GM19328 (cell line): ENCODE measurements at regions not wholly inside any gene's neighbourhood (a gene's known extent, or its start where the extent isn't known, plus 50 kb on each side); places are given as distances from the start of the nearest gene placed in this dataset.

ENCODE experiments used
- ATAC-seq: cut with Tn5 transposase; IDR thresholded peaks from one replicate; pipeline ENCODE4 v1.9.1; 2021; ENCODE audit warnings: mild to moderate bottlenecking, moderate library complexity; ENCODE audit not compliant: unreplicated experiment

GRCh38 chr13:74219566-74219965, 85.4 kb upstream of the KLF12 start:
- no peak for ATAC-seq

- ATAC-seq, result no peak
Measured at GRCh38 chr13:74218291-74218690, 84.1 kb upstream of the KLF12 start.

DNA sequence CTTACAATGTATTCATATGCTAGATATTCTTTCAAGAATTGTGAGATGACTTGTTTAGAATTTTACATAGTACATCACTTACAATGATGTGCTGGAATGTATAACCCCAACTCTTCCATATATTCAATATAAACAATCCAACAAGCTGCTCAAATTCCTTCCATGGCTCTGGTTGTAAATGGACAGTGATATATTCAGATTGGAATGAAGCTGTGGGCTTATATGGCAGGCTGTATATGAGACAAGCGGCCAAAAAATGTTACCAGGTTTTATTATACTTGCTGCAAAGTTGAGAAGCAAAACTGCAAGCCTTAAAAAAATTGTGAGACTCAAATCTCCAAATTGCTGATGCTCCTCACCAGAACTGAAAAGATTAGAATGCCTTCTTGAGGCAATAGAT, 83.6 kb upstream of the KLF12 start:
- ATAC-seq, result no peak

- ATAC-seq, result no peak
Measured at GRCh38 chr13:74215420-74215819, 81.2 kb upstream of the KLF12 start.

DNA sequence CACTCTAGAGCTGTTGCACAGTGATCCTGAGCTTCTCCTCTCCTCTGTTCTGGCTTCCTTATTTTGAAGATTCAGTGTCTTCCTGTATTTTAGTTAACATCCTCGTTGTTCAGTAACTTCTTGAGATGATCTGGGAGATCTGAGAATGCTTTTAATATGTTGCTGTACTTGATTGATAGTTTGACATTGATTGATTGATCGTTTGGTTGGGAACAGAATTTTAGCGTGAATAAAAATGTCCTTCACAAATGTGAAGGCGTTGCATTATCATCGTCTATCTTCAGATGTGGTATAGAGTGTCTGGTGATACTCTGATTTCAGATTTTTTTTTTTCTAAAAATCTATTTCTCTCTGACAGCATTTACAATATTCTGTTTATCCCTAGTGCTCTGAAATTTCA, 80.1 kb upstream of the KLF12 start:
- ATAC-seq, result no peak

- ATAC-seq, result no peak
Measured at GRCh38 chr13:74210693-74211393, 76.6 kb upstream of the KLF12 start.

- ATAC-seq, result no peak
Measured at GRCh38 chr13:74206855-74207254, 72.7 kb upstream of the KLF12 start.

DNA sequence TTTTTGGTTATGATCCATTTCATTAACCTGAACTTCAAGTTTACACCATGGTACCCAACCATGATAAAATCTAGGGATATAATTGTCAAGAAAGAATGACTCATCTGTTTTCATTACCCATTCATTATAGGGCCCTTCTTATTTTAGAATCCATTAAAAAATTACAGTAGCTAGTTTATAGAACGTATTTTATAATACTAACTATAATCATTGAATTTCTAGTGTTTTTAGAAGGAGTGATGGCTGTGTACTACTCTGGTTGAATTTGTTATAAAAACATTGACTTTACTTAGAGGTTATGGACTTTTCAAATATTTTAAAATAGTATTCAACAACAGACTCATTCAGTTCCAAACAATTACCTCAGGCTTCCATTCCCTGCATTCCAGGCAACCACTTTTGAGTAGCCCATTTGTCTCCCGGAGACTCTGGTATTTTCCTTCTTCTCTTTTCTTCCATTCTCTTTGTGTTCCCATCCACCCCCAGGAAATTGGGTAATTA, 71.9 kb upstream of the KLF12 start:
- no peak for ATAC-seq

DNA sequence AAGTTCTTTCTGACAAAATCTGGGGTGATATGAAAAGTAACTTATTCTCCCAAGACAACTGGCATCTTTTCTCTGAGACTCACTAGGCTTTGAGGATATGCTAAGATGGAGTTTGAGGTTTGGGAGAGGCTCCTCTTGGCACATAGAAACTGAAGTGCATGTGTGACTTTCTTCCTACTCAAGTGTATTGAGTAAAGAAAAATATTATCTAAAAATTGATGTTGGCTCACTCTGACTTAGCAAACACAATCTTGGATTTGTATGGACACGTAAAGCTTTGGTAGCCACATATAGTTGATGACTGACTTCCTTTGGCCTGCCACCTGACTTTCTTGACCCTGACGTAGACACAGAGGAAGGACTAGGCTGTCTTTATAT, 71.1 kb upstream of the KLF12 start:
- ATAC-seq, result no peak

DNA sequence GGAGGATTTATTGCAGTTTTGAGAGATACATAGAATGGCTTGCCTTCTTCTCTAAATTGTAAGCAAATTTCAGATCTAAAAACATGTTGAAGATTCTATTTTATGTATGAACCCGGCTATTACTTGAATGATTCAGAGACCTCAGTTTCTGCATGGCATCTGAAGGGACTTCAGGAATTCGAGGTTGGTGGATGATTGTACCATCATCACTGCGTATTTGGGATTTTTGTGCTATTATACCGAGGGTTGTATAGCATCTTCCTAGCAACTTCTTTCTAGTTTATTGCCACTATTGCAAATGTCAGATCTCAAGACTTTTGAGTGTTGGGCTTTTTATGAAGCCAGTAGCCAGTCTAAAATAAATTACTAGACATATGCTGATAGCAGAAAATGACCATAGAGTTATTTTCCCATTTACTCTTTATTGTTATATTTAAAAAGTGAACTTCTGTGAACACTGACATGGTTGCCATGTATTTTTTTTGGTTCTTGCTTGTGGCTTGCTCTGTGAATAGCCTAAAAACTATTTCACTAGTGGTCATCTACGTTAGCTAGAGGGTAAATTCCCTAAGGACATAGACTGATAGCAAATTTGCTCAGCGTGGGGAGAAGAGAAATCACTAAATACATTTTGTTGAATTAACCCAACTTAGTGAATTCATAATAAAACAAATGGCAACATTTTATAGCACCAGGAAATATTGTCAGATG, 70.6 kb upstream of the KLF12 start:
- no peak for ATAC-seq

- ATAC-seq, result no peak
Measured at GRCh38 chr13:74203576-74203975, 69.4 kb upstream of the KLF12 start.

DNA sequence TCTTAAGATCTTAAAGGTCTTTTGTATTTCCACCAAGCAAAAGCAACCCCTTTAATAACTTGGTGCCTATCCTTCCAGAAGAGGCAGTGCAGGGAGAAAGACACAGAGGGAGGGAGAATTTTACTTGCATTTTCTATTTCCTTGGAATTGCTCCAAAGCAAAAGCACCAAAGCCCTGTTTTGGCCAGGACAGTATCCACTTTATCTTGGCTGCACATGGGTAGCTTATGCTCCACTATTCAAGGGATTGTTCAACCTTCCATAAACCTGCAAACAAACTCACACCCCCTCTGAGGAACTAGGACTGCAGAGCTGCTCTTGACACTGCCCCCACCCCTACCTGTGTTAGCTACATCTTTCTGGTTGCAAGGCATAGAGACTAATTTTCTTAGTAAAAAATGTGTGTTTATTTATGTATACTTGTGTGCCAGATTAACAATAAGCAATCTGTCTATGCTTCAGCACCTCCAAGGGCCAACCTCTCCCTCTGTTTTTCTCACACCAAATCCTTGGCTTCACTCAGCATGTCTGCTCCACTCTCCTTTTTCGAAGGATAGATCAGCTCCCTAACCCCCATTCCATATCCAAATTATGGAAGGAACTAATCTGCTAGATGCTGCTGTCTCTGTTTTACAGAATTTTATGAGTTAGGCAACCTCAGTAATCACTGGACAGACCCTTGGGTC, 68.1 kb upstream of the KLF12 start:
- no peak for ATAC-seq

DNA sequence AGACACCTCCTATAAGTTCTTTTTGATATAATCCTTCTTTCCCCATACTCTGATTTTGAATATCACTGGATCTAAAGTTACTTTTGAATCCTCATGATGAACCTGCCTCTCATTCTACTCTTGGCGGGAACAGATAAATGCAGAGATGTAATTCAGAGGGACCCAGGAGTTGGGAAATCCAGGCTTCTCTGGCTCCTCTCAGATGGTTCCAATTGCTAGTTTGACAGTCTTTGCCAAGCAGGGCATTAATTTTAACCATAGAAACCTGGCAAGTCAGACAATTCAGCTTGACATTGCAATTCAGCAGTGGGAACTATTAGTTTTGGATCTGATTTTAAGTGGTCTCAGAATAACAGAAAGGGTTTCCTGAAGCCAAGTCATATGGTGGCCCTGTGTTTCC, 67.3 kb upstream of the KLF12 start:
- no peak for ATAC-seq

DNA sequence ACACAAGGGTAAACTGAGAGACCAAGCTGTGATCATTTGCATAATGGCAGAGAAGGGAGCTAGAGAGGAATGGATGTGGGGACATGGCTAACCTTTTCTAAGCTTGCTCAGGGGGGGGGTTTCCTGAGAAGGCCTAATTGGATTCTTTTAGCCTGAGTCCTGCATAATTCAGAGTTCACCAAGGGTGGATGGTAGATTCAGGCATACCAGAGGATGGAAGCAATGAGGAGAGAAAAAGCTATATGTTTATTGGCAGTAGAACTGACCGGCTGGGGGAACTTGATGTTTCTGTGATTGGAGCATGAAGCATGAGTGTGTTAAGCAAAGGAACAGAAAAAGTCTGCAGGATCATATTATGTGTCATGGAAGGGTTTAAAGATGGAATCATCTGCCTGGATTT, 65.9 kb upstream of the KLF12 start:
- no peak for ATAC-seq

DNA sequence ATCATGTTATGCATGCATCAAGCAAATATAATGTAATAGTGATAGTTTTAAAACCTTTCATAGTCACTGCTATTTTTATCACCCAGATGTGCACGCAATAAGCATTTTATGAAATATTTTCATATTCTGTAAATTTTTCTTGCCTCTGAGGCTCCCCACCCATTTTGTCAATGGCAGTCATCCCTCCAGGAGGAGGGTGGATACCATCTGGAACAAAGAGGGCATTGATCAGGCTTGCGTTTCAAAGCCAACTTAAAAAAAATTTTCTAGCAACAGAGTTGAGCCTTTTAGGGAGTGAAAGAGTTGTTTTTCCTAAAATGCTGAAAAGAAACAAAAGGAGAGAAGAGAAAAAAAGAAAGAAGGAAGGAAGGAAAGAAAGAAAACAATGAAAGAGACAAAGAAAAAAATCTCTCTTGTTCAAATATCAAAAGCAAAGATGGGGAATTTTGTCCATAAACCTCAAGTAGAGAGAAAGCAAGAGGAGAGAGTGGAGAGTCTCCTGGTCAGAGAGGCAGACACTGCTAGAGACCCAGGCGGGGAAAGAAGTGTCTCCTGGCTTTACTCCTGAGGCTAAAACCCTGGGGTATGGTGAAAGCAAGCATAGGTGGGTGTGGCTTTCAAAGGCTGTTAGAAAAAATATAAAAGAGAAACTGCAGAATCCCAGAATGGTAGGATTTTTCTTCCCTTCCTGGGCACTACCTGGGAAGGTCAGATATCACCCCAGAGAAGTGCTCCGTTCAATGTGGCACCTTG, 63.6 kb upstream of the KLF12 start:
- ATAC-seq, result no peak

DNA sequence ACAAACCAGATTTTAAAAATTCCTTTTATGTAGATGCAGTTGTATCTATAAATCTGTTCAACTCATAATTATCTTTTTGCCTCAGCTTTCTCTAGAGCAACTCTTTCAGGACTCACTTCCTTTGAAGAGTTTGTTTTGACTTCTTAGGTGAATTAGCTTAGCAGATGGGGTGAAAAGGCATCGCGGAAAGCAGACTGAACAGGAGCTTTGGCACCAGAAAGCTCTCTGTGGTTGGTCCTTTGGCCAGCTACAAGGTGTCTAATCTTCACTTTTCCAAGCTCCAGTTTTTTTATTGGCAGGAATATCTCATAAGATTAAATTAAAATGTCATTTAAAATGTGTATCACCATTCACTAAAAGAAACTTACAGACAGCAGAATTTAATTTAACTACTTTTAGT, 60.6 kb upstream of the KLF12 start:
- no peak for ATAC-seq

DNA sequence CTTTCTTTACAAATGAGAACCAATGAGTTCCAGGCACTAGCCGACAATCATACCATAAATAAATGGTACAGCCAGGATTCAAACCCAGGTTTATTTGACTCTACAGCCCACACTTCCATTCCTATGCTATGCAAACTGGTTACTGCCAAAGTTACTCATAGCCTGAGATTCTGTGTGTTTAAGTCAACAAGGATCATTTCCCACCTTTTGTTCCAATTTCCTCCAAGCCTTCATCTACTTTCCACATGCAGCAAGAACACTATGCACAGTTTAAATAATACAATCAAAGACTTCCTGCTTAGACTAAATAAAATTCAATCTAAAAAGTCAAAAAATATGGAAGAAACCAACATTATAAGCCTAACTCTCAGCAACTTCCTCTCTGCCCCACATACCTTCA, 59.2 kb upstream of the KLF12 start:
- ATAC-seq, result no peak

GRCh38 chr13:74191410-74191809, 57.2 kb upstream of the KLF12 start:
- no peak for ATAC-seq

DNA sequence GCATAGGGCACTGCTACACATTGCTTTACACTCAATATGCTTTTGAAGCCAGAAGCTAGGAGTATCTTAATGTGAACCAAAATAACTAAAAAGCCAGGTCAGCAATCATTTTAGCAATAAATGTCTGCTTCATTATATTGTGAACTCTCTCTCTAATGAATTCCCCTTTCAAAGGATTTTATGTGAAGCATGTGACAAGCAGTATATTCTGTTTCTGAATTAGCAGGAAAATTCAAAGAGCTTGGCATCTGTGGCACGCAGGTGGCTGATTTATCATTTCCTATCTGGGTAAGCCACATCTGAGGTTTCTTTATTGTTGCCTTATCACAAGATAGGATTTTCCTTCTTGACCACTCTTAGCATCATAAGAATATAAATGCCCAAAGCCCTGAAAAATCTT, 56.8 kb upstream of the KLF12 start:
- no peak for ATAC-seq

- ATAC-seq, result no peak
Measured at GRCh38 chr13:74187564-74187963, 53.4 kb upstream of the KLF12 start.

DNA sequence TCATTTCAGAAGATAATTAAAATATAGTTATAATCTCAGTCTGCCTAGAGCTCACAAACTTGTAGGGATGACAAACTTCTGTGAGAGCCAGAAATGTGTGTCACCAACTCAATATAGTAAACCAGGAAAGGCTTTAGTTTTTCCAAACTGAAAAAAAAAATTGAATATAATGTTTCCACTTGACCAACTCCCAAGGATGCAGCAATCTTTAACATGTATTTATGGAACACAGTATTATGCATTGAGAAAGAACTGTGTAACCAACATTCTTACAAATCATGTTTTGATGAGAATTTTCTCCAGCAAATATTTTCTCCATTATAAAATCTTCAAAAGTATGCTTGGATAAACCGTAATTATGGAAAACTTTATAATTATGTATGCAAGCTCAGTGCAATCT, 50.1 kb upstream of the KLF12 start:
- no peak for ATAC-seq
